ENCODE measurements at regions not wholly inside any gene's neighbourhood (a gene's known extent, or its start where the extent isn't known, plus 50 kb on each side); places are given as distances from the start of the nearest gene placed in this dataset.

GRCh38 chr3:952906-953305, 139.9 kb upstream of the CNTN6 start:
- H3K27ac ChIP-seq (ENCODE audit: poor library complexity, severe bottlenecking) = no peak overlapping the region
- no peak for TF ChIP-seq CTCF (IDR thresholded peaks at IDR 0.05; ENCODE audit: poor library complexity, severe bottlenecking)
- no peaks in the 10 kb centered on the region for H3K27me3 ChIP-seq (ENCODE audit: insufficient read depth, poor library complexity, severe bottlenecking)
- no peaks in the 10 kb centered on the region for H3K36me3 ChIP-seq (ENCODE audit: low read depth)
- no peaks in the 10 kb centered on the region for H3K9me3 ChIP-seq (ENCODE audit: severe bottlenecking)
- no peak for DNase-seq (ENCODE audit: low spot score)
- H3K4me3 ChIP-seq (ENCODE audit: severe bottlenecking) = no peak overlapping the region
- no peaks in the 10 kb centered on the region for H3K4me1 ChIP-seq (ENCODE audit: insufficient read depth, poor library complexity, severe bottlenecking)
- no peak for ATAC-seq (ENCODE audit: low read depth)

- Histone ChIP-seq H3K4me3 (ENCODE audit: severe bottlenecking) (no peak overlapping the region), H3K27ac (ENCODE audit: poor library complexity, severe bottlenecking) (no peak overlapping the region), H3K4me1 (ENCODE audit: insufficient read depth, poor library complexity, severe bottlenecking) (no peaks in the 10 kb centered on the region), H3K9me3 (ENCODE audit: severe bottlenecking) (no peaks in the 10 kb centered on the region), H3K27me3 (ENCODE audit: insufficient read depth, poor library complexity, severe bottlenecking) (no peaks in the 10 kb centered on the region), H3K36me3 (ENCODE audit: low read depth) (no peaks in the 10 kb centered on the region)
- no peak for TF ChIP-seq CTCF (IDR thresholded peaks at IDR 0.05; ENCODE audit: poor library complexity, severe bottlenecking)
- DNase-seq (ENCODE audit: low spot score) (no peak), ATAC-seq (ENCODE audit: low read depth) (no peak)
Measured at GRCh38 chr3:963255-963654, 129.6 kb upstream of the CNTN6 start.

GRCh38 chr3:963755-964154, 129.1 kb upstream of the CNTN6 start:
- H3K4me1 ChIP-seq (ENCODE audit: insufficient read depth, poor library complexity, severe bottlenecking) = no peaks in the 10 kb centered on the region
- DNase-seq (ENCODE audit: low spot score) (no peak), ATAC-seq (ENCODE audit: low read depth) (no peak)
- no peak overlapping the region for H3K27ac ChIP-seq (ENCODE audit: poor library complexity, severe bottlenecking)
- H3K36me3 ChIP-seq (ENCODE audit: low read depth) = no peaks in the 10 kb centered on the region
- H3K4me3 ChIP-seq (ENCODE audit: severe bottlenecking) = no peak overlapping the region
- no peaks in the 10 kb centered on the region for H3K27me3 ChIP-seq (ENCODE audit: insufficient read depth, poor library complexity, severe bottlenecking)
- TF ChIP-seq CTCF (IDR thresholded peaks at IDR 0.05; ENCODE audit: poor library complexity, severe bottlenecking) = no peak
- peaks cover 1% of the 10 kb centered on the region for H3K9me3 ChIP-seq (ENCODE audit: severe bottlenecking)

GRCh38 chr3:965826-966225, 127.0 kb upstream of the CNTN6 start:
- no peak overlapping the region for H3K4me3 ChIP-seq (ENCODE audit: severe bottlenecking)
- ATAC-seq (ENCODE audit: low read depth) = no peak
- H3K27me3 ChIP-seq (ENCODE audit: insufficient read depth, poor library complexity, severe bottlenecking) = no peaks in the 10 kb centered on the region

GRCh38 chr3:966341-966740, 126.5 kb upstream of the CNTN6 start:
- no peaks in the 10 kb centered on the region for H3K27me3 ChIP-seq (ENCODE audit: insufficient read depth, poor library complexity, severe bottlenecking)
- no peak for TF ChIP-seq CTCF (IDR thresholded peaks at IDR 0.05; ENCODE audit: poor library complexity, severe bottlenecking)
- no peaks in the 10 kb centered on the region for H3K4me1 ChIP-seq (ENCODE audit: insufficient read depth, poor library complexity, severe bottlenecking)
- no peak overlapping the region for H3K4me3 ChIP-seq (ENCODE audit: severe bottlenecking)
- no peak for ATAC-seq (ENCODE audit: low read depth)
- H3K27ac ChIP-seq (ENCODE audit: poor library complexity, severe bottlenecking) = no peak overlapping the region
- no peaks in the 10 kb centered on the region for H3K36me3 ChIP-seq (ENCODE audit: low read depth)
- peaks cover 5% of the 10 kb centered on the region for H3K9me3 ChIP-seq (ENCODE audit: severe bottlenecking)
- no peak for DNase-seq (ENCODE audit: low spot score)

More at GRCh38 chr3:965826-966225, 127.0 kb upstream of the CNTN6 start:
- no peak overlapping the region for H3K27ac ChIP-seq (ENCODE audit: poor library complexity, severe bottlenecking)
- DNase-seq (ENCODE audit: low spot score) = no peak
- H3K36me3 ChIP-seq (ENCODE audit: low read depth) = no peaks in the 10 kb centered on the region
- H3K9me3 ChIP-seq (ENCODE audit: severe bottlenecking) = peaks cover 5% of the 10 kb centered on the region
- no peaks in the 10 kb centered on the region for H3K4me1 ChIP-seq (ENCODE audit: insufficient read depth, poor library complexity, severe bottlenecking)
- no peak for TF ChIP-seq CTCF (IDR thresholded peaks at IDR 0.05; ENCODE audit: poor library complexity, severe bottlenecking)

Measured in RWPE2 (cell line).